NCI-H2107 treated with DMSO at 0.1 percent for 48 hours (cell line): ENCODE measurements at regions not wholly inside any gene's neighbourhood (a gene's known extent, or its start where the extent isn't known, plus 50 kb on each side); places are given as distances from the start of the nearest gene placed in this dataset.
A peak's percentile ranks its signal among the peaks of the same experiment; 100 is the strongest.

Source experiments
- DNase-seq: peaks from one replicate; lab custom pipeline; 2025; ENCODE audit not compliant: unreplicated experiment; lab: John Stamatoyannopoulos, UW

DNA sequence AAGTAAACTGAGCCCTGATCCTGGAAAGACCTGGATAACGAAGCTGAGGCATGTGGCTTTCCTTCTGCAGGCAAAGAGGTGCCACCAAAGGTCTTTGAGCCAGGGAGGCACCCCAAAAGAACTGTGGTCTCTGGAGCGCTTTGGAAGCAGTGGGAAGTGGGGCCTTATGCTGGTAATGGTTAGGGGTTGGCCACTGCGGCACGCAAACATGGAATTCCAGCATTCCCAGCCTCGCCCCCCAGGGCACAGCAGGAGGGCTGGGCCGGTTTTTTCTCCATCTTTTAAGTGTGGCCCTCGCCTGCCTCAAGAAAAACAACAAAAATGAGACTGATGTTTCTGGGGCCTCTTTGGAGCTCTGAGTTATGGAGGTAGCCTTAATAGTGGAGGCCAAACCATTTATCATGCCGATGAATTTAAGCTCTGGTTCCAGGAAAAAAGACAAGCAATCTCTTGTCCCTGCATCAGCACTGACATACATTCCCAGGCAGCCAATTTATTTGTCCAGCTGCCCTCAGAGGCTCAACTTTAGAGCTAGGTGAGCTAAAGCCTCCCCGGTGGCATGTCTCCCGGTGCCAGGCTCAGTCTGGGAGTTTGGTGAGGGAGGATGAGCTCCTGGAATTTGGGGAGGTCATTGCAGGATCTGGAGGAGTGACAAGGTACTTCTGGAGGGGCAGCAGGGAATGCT lies 109.0 kb downstream of the TLE3 start:
- no peak for DNase-seq

DNA sequence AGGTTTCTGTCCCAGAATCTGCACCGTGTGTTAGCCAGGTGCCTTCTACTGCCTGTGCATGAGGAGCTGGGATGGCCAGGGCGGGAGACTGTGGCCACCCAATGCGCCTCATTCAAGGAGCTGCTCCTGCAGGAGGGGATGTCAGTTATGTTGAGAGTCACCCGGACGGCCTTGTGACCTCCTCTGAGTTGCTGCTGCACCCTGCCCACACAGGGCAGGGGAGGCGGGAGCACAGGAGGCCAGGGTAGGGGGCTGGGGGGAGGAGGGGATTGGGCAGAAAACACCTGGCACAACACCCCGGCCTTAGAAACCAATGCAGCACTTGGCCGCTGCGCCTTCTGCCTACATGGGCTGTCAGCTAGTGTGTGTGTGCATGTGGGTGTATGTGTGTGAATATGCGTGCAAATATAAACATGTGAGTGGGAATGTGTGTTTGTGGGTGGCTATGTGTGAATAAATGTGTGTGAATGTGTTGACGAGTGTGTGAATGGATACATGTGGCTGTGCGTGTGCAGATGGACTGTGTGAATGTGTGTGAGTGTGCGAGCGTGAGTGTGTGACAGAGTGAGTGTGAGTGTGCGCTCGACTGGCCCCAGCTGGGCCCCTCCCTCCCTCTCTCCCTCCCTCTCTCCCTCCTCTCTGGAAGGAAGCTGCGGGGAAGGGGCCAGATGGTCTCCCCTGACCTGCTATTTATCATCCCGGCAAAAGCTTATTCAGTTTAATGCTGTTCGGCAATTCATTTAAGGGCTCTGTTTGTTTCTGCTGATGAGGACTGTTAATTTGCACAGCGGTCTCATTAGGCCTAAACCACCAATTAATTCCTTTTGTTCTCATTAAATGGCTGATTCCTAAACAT lies 106.9 kb downstream of the TLE3 start:
- no peak for DNase-seq

DNA sequence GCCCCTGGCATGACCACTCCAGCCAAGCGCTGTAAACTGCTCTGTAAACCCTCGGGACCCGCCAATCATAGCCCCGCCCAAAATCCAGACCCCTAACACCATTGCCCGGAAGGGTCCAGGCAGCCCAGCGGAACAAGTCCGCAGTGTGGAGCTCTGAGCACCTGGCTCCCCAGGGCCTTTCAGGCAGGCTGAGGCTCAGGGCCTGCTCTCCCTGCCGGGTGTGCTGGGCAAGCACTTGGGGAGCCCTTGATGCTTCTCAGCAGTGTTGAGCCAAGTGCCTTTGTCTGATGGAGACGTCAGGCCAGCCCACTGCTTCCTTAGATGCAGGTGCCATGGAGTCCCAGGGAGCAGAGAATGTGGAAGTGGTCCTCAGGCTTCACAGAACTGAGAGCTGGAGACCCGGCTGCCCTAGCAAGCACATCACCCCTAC lies 106.2 kb downstream of the TLE3 start:
- DNase-seq = no peak

DNA sequence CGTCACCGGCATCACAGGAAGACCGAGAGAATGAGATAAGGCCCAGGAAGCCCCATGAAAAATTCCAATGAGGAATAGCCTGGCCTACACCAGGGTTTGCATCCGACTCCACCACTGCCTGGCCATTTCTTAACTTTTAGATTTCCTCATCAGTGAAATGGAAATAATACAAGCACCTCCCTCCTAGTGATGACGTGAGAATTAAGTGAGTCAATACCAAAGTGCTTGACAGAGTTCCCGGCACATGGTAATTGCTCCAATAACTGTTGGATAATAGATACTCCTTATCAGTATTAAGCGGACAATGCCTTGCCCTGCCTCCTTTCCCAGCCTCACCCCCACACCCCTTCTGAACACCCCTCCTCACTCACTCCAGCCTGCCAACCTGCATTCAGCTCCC lies 105.4 kb downstream of the TLE3 start:
- DNase-seq = no peak

DNA sequence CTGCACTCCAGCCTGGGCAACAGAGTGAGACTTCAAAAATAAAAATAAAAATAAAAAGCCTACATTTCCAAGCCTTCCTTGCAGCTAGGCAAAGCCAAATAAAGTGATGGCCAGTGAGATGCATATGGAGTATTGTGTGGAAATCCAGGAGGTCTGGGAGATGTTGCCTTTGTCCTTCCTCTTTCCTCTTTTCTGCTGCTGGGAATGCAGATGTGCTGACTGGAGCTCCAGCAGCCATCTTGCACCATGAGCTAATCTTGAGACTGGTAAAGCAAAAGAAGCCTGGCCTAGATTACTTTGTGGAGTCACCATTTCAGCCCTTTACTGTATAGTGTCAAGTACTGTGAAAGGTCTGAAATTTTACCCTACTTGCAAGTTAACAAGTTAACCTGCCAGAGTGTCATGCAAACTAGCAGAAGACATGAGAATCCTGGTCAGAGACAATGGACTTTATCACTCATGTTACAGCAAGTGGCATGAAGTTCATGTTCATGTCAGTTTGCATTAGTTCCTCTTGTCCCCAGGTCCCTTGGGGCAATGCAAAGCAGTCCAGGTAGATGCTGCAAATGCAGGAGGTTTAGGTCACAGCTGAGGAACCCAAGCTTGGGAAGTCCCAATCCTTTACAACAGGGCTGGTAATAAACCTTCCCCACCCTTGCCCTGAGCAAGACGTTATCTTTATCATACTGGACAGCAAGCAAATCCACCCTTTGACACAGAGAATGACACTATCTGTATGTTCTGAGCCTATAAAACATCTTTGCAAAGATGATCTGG lies 103.1 kb downstream of the TLE3 start:
- DNase-seq = no peak

DNA sequence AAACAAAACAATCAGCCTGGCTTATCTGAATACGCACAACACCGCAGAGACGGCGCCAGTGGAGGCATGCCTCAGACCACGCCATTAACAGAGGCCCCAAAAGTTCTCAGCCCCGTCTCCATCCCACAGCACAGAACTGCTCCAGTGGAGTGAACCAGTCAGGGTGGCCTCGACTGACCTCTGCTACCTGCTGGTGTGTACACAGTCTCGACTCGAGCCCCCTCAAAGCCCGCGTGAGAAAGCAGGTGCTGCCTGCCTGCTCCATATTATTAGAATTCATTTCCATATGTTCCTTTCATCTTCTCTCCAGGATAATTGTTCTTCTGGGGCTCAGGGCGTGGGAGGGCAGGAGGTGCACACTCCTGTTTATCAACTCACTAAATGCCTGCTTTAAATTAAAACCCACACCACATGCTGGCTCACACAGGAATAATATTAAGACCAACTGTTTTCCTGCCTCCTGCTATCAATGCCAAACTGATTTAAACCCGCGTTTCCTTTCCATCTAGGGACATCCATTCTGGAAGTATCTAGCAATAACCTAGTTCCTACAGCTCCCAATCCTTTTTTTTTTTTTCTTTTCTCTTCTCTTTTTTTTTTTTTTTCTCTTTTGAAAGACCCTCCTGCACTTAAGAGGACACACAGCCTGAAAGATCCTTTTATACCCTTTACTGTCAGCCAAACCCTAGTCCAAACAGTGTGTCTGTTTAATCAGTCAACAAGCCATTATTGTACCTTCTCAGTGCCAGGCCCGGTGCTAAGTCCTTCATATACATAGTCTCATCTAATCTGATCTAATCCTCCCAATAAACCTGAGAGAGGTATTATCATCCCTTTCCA lies 101.2 kb downstream of the TLE3 start:
- peak; percentile 56 for DNase-seq

DNA sequence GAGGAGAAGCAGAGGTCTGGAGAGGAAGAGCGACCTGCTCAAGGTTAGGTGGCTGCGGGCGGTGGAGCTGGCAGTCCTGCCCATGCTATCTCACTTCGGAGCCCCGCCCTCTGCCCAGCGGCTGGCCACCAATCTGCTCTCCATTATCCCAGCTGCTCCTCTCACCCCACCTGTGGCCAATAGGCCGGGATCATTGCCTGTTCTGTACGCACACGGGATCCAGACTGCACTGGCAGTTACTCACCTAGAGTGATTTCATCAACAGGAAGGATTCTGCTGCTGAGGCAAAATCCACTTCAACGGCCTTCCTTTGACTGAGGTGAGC lies 100.6 kb downstream of the TLE3 start:
- DNase-seq = no peak
